KMS-11 (cell line): ENCODE measurements at regions not wholly inside any gene's neighbourhood (a gene's known extent, or its start where the extent isn't known, plus 50 kb on each side); places are given as distances from the start of the nearest gene placed in this dataset.

Experiments used
- H2AFZ ChIP-seq: fragments of 200-600 bp; sonication (generic); 2 replicates; pipeline ENCODE4 v1.6.1; 2016; ENCODE audit warnings: antibody characterized with exemption, mixed run types, low read depth
- H3K27ac ChIP-seq: fragments of 200-600 bp; sonication (generic); 2 replicates; pipeline ENCODE4 v1.6.1; 2016; ENCODE audit warnings: mild to moderate bottlenecking, mixed run types
- H3K27me3 ChIP-seq: fragments of 200-600 bp; sonication (generic); 2 replicates; pipeline ENCODE4 v1.6.1; 2017; ENCODE audit warnings: mild to moderate bottlenecking, low read depth, mixed run types, moderate library complexity; ENCODE audit not compliant: insufficient read depth
- H3K36me3 ChIP-seq: fragments of 200-600 bp; sonication (generic); 2 replicates; pipeline ENCODE4 v1.6.1; 2017; ENCODE audit warnings: mild to moderate bottlenecking, mixed run types; ENCODE audit not compliant: insufficient read depth
- H3K4me1 ChIP-seq: fragments of 200-600 bp; sonication (generic); 2 replicates; pipeline ENCODE4 v1.6.1; 2016; ENCODE audit warnings: mild to moderate bottlenecking, low read depth, mixed run types; ENCODE audit not compliant: poor library complexity, severe bottlenecking
- H3K4me2 ChIP-seq: fragments of 200-600 bp; sonication (generic); 2 replicates; pipeline ENCODE4 v1.7.0; 2016; ENCODE audit warnings: mild to moderate bottlenecking, mixed run types
- H3K4me3 ChIP-seq: fragments of 200-600 bp; sonication (generic); IDR thresholded peaks from 2 replicates; pipeline ENCODE4 v1.6.1; 2017; ENCODE audit warnings: low read depth, low read length, mixed read lengths; ENCODE audit not compliant: insufficient read depth
- H3K79me2 ChIP-seq: fragments of 200-600 bp; sonication (generic); 2 replicates; pipeline ENCODE4 v1.6.1; 2016; ENCODE audit warnings: low read depth, mixed run types; ENCODE audit not compliant: insufficient read depth
- H3K9ac ChIP-seq: fragments of 200-600 bp; sonication (generic); 2 replicates; pipeline ENCODE4 v1.6.1; 2016; ENCODE audit warnings: mild to moderate bottlenecking, mixed run types
- H4K20me1 ChIP-seq: fragments of 200-600 bp; sonication (generic); 2 replicates; pipeline ENCODE4 v1.6.1; 2016; ENCODE audit warnings: mild to moderate bottlenecking, mixed run types; ENCODE audit not compliant: insufficient read depth
- CTCF ChIP-seq: fragments of 200-600 bp; sonication (generic); conservative IDR thresholded peaks from 2 replicates; pipeline ENCODE4 v1.6.1; 2017; ENCODE audit warnings: low read depth, mild to moderate bottlenecking, antibody characterized with exemption, low read length, moderate library complexity, mixed read lengths

GRCh38 chr11:24357620-24358410 lies 139.0 kb upstream of the LUZP2 start:
- Histone ChIP-seq H2AFZ (no peak overlapping the region), H3K27me3 (no peaks in the 10 kb centered on the region), H3K4me2 (no peak overlapping the region), H3K4me3 (no peak overlapping the region), H3K9ac (no peak overlapping the region), H3K79me2 (no peaks in the 10 kb centered on the region), H4K20me1 (no peaks in the 10 kb centered on the region), H3K27ac (no peak overlapping the region), H3K36me3 (no peaks in the 10 kb centered on the region), H3K4me1 (no peaks in the 10 kb centered on the region)
- TF ChIP-seq CTCF: no peak

DNA sequence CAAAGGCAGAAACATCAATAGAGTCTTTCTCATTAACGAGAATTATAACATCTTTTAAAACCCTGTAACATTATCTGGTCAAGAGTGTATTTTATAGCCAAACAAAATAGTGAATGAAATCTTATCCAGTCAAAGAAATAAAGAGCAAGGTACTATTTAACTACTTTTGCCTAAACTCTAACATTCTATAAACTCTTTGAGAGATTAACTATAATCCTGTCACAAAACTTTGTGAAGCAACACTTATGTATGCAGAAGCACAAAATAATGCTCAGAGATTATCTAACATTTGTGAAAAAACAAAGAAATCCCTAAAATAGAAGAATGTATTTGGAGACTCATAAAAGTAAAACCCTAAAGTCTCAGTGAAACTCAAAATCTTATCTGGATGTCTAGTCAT lies 124.4 kb upstream of the LUZP2 start:
- no peak overlapping the region for H3K4me2 ChIP-seq
- no peak overlapping the region for H3K27ac ChIP-seq
- H3K4me1 ChIP-seq: no peaks in the 10 kb centered on the region
- no peaks in the 10 kb centered on the region for H3K27me3 ChIP-seq
- no peak overlapping the region for H3K9ac ChIP-seq
- no peak overlapping the region for H3K4me3 ChIP-seq
- no peak for TF ChIP-seq CTCF
- H3K36me3 ChIP-seq: no peaks in the 10 kb centered on the region
- H4K20me1 ChIP-seq: no peaks in the 10 kb centered on the region
- H3K79me2 ChIP-seq: no peaks in the 10 kb centered on the region
- no peak overlapping the region for H2AFZ ChIP-seq

- Histone ChIP-seq H3K4me1 (no peaks in the 10 kb centered on the region), H4K20me1 (no peaks in the 10 kb centered on the region), H3K9ac (no peak overlapping the region), H3K27me3 (no peaks in the 10 kb centered on the region), H3K4me2 (no peak overlapping the region), H2AFZ (no peak overlapping the region), H3K27ac (no peak overlapping the region), H3K79me2 (no peaks in the 10 kb centered on the region), H3K4me3 (no peak overlapping the region), H3K36me3 (no peaks in the 10 kb centered on the region)
- no peak for TF ChIP-seq CTCF
Observed at GRCh38 chr11:24373516-24373915, 123.3 kb upstream of the LUZP2 start.

- Histone ChIP-seq H3K4me3 (no peak overlapping the region), H3K4me1 (no peaks in the 10 kb centered on the region), H3K27me3 (no peaks in the 10 kb centered on the region), H3K9ac (no peak overlapping the region), H2AFZ (no peak overlapping the region), H3K79me2 (no peaks in the 10 kb centered on the region), H3K27ac (no peak overlapping the region), H3K36me3 (no peaks in the 10 kb centered on the region), H4K20me1 (no peaks in the 10 kb centered on the region), H3K4me2 (no peak overlapping the region)
- no peak for TF ChIP-seq CTCF
Observed at GRCh38 chr11:24375351-24375750, 121.5 kb upstream of the LUZP2 start.
